ENCODE measurements at regions not wholly inside any gene's neighbourhood (a gene's known extent, or its start where the extent isn't known, plus 50 kb on each side); places are given as distances from the start of the nearest gene placed in this dataset.

DNA sequence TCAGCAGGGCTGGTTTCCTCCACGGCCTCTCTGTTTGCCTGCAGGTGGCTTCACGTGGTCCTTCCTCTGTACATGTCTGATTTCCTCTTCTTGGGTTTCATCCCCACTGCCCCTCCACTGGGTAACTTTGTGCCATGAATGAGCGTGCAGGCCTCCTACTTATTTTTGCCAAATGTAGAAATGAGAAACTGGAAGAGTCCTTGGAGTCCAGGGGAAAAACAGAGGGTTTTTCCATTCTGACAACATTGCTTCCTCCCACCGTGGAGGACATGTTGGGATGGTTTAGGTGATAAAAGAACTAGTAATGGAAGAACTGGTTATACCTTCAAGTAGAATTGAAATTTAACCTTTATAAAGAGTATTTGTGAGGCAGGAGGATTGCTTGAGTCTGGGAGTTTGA lies 699.5 kb downstream of the QKI start:
- no peak for TF ChIP-seq POLR2A (IDR thresholded peaks at IDR 0.05)
- TF ChIP-seq, protein P1, sequence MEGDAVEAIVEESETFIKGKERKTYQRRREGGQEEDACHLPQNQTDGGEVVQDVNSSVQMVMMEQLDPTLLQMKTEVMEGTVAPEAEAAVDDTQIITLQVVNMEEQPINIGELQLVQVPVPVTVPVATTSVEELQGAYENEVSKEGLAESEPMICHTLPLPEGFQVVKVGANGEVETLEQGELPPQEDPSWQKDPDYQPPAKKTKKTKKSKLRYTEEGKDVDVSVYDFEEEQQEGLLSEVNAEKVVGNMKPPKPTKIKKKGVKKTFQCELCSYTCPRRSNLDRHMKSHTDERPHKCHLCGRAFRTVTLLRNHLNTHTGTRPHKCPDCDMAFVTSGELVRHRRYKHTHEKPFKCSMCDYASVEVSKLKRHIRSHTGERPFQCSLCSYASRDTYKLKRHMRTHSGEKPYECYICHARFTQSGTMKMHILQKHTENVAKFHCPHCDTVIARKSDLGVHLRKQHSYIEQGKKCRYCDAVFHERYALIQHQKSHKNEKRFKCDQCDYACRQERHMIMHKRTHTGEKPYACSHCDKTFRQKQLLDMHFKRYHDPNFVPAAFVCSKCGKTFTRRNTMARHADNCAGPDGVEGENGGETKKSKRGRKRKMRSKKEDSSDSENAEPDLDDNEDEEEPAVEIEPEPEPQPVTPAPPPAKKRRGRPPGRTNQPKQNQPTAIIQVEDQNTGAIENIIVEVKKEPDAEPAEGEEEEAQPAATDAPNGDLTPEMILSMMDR (IDR thresholded peaks at IDR 0.05) = no peak
